GM10266 (cell line): ENCODE measurements at regions not wholly inside any gene's neighbourhood (a gene's known extent, or its start where the extent isn't known, plus 50 kb on each side); places are given as distances from the start of the nearest gene placed in this dataset.

Source experiments
- DNase-seq: peaks from one replicate; pipeline ENCODE4 v3.0.0; 2012; ENCODE audit errors: extremely low spot score
- TF ChIP-seq, protein P1 (sequence below): IDR thresholded peaks from 2 replicates; pipeline ENCODE4 v1.5.1; 2012; ENCODE audit warnings: mild to moderate bottlenecking, low read depth; ENCODE audit not compliant: control insufficient read depth, insufficient read depth; ENCODE audit errors: missing control alignments

DNA sequence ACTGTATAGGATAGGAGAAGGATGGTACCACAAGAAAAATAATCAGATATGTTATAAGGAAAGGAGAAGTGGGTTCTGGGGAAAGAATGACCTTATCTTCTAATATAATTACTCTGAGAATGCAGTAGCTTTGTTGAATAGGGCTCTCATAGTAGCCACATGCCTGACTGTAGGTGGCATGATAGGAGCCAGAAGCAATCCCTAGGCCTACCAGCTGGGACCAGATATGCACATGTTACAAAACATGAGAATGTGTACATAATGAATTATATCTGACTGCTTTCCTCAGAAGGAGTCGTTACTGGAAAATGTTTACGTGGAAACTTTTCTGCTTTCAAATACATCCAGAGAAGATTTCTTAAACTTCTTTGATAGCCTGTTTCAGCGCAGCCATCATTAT lies 53.2 kb upstream of the FAM3C start:
- no peak for DNase-seq
- TF ChIP-seq, protein P1, sequence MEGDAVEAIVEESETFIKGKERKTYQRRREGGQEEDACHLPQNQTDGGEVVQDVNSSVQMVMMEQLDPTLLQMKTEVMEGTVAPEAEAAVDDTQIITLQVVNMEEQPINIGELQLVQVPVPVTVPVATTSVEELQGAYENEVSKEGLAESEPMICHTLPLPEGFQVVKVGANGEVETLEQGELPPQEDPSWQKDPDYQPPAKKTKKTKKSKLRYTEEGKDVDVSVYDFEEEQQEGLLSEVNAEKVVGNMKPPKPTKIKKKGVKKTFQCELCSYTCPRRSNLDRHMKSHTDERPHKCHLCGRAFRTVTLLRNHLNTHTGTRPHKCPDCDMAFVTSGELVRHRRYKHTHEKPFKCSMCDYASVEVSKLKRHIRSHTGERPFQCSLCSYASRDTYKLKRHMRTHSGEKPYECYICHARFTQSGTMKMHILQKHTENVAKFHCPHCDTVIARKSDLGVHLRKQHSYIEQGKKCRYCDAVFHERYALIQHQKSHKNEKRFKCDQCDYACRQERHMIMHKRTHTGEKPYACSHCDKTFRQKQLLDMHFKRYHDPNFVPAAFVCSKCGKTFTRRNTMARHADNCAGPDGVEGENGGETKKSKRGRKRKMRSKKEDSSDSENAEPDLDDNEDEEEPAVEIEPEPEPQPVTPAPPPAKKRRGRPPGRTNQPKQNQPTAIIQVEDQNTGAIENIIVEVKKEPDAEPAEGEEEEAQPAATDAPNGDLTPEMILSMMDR = no peak

DNA sequence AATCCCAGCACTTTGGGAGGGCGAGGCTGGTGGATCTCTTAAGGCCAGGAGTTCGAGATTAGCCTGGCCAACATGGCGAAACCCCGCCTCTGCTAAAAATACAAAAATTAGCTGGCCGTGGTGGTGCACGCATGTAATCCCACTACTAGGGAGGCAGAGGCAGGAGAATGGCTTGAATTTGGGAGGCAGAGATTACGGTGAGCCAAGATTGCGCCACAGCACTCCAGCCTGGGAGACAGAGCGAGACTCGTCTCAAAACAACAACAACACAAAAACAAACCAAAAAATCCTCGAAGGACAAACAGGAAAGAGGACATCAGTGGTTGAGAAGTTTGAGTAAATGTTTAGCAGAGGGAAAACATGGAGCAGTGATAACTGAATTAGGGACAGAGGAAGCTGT lies 52.3 kb upstream of the FAM3C start:
- DNase-seq = no peak
- TF ChIP-seq, protein P1 = no peak

DNA sequence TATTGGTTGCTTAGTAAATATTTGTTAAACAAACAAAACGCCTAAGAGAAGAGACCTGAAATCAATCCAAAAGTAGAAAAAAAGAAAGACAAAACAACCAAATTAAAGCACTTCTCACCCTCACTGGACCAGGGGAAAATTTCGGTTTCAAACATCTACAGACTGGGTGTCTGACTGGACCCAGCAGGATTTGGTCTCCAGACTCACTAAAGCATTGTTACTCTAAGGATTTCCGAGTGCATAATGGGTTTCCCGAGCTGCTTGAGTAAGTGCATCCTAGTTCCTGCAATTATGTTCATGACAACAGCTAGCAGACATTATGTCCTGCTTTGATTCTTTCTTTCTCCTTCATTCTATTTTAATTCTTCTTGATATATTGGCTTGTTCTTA lies 51.8 kb upstream of the FAM3C start:
- TF ChIP-seq, protein P1 = no peak
- no peak for DNase-seq

DNA sequence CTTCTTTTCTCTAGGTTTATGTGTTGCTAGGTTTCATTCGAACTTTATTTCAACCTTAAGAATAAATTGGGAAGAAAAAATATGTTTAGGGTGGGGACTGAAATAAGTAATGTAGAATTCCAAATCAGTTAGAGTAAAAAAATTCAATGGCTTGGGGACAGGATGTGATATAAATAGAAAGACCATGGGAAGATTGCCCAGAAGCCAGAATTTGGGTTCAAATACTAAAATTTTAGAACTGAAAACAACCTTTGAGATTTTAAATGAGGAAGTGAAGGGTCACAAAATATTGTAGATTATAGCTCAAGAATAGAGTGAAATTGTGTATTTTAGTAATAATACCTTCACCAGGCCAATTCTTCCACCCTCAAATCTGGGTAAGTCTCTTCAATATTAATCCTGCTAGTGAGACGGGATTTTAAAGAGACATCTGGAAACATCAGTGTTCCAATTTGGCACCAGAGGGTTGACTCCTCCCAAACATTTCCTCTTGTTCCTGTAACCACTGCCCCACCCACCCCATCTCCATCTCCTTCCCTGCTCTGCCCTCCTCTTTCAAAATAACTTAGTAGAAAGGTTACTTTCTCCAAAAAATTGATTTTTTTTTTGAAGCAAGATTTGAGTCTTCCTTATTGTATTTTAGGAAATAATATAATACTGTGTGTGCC lies 51.3 kb upstream of the FAM3C start:
- DNase-seq = no peak
- TF ChIP-seq, protein P1 = no peak

DNA sequence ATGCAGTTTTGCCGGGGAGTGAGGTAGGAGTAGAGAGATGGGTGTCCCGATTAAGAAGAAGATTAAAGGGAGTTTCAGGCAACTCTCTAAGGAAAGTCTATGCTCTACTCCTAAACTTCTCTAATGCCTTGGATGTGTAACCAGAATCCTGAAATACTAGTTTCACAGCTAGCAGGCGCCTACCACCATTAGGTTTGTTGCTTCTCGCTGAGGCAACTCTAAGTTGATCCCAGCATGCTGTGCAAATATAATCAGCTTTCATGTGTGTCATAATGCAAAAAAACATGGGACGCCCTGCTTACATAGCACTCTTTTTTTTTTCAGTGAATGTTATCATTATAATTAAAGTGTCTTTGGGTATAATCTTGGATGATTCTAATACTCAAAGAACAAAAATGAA lies 50.4 kb upstream of the FAM3C start:
- DNase-seq = no peak

More for the DNA sequence above, 50.4 kb upstream of the FAM3C start:
- TF ChIP-seq, protein P1 = no peak
